AG04450 (cell line): ENCODE measurements at regions not wholly inside any gene's neighbourhood (a gene's known extent, or its start where the extent isn't known, plus 50 kb on each side); places are given as distances from the start of the nearest gene placed in this dataset.

Source experiments
- CTCF ChIA-PET: fragments of 300-600, 350-600 bp; formaldehyde crosslinking; extraction: SDS; loops from one replicate; lab custom pipeline; 2022; ENCODE audit warnings: antibody characterized with exemption, inconsistent platforms; lab: Charles Lee
- POLR2A ChIA-PET: fragments of 350-600 bp; formaldehyde crosslinking; extraction: SDS; loops from one replicate; lab custom pipeline; 2021; ENCODE audit warnings: antibody characterized with exemption, inconsistent platforms; lab: Yijun Ruan, JAX
- DNase-seq: peaks from one replicate; pipeline ENCODE4 v3.0.0-alpha.2; 2011; ENCODE audit warnings: low read depth, low spot score
- H3K27ac ChIP-seq: one replicate; pipeline ENCODE4 v1.5.1; 2012; ENCODE audit warnings: low read depth, low read length, control low read depth
- H3K27me3 ChIP-seq: one replicate; pipeline ENCODE4 v1.6.0; 2012; ENCODE audit warnings: low read length; ENCODE audit not compliant: control insufficient read depth, insufficient read depth
- H3K4me3 ChIP-seq: 2 replicates; pipeline ENCODE4 v1.5.1; 2011; ENCODE audit warnings: mild to moderate bottlenecking, low read depth, low read length, control low read depth
- H3K9me3 ChIP-seq: 2 replicates; pipeline ENCODE4 v1.5.1; 2012; ENCODE audit warnings: low read length; ENCODE audit not compliant: control insufficient read depth, insufficient read depth
- CTCF ChIP-seq: IDR thresholded peaks from 2 replicates; pipeline ENCODE4 v1.5.1; 2011; ENCODE audit warnings: low read depth, low read length, control low read depth, inconsistent platforms

GRCh38 chr5:36523926-36524325 is 82.5 kb upstream of the SLC1A3 start:
- H3K27me3 ChIP-seq = peaks cover 2% of the 10 kb centered on the region
- no peak for DNase-seq
- H3K4me3 ChIP-seq = no peak overlapping the region
- POLR2A ChIA-PET = no interaction called here
- TF ChIP-seq CTCF = no peak
- H3K27ac ChIP-seq = no peak overlapping the region
- no peaks in the 10 kb centered on the region for H3K9me3 ChIP-seq
- CTCF ChIA-PET = interaction anchor here (0.9 to 1.1 kb wide), 2 partner anchors 16 to 109 kb away, joined by 3 read pairs; no protein-coding TSS in a partner anchor

GRCh38 chr5:36526537-36526936 is 79.9 kb upstream of the SLC1A3 start:
- Histone ChIP-seq H3K27ac (no peak overlapping the region), H3K4me3 (no peak overlapping the region), H3K27me3 (peaks cover 4% of the 10 kb centered on the region), H3K9me3 (no peaks in the 10 kb centered on the region)
- CTCF ChIA-PET = no interaction called here
- POLR2A ChIA-PET = no interaction called here
- no peak for DNase-seq
- no peak for TF ChIP-seq CTCF

DNA sequence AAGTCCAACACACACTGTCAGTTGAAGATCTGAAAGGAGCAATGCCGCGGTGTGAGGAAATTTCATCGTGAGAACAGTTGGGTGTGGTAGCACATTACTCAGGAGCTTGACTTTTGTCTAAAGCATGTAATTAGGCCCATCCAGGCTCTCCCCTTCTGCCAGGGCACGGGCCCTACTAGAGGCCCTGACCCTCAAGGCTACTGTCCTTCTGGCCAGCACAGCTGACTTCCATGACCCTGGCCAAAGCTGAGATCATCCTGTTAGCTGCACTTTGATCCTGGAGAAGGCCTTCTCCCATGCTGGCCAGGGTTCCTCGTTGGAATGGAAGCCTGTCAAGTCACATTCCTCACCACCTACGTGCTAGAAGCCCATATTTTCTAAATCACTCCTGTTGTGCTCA is 77.8 kb upstream of the SLC1A3 start:
- H3K9me3 ChIP-seq = no peaks in the 10 kb centered on the region
- H3K4me3 ChIP-seq = no peak overlapping the region
- CTCF ChIA-PET = no interaction called here
- DNase-seq = no peak
- POLR2A ChIA-PET = no interaction called here
- H3K27me3 ChIP-seq = peaks cover 4% of the 10 kb centered on the region
- no peak for TF ChIP-seq CTCF
- H3K27ac ChIP-seq = no peak overlapping the region

DNA sequence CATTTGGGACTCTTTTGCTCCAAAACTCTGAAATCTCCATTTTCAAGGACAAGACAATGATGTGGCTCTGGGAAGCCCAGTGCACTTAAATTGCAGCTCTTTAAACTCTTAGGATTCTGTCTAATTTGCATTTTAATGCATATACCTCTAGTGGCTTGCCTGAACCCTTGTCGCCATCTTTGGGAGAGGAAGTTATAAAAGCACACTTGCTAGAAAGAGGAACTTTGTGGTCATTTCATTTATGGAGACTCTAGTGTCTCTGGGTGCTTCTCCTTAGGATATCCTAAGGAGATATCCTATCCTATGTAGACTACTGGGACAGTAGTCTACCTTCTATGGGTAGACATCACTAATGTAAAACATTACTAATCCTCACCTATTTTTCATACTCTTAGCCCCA is 77.3 kb upstream of the SLC1A3 start:
- ChIA-PET CTCF (no interaction called here), POLR2A (no interaction called here)
- no peak for DNase-seq
- Histone ChIP-seq H3K27ac (no peak overlapping the region), H3K9me3 (no peaks in the 10 kb centered on the region), H3K27me3 (peaks cover 4% of the 10 kb centered on the region), H3K4me3 (no peak overlapping the region)
- no peak for TF ChIP-seq CTCF

DNA sequence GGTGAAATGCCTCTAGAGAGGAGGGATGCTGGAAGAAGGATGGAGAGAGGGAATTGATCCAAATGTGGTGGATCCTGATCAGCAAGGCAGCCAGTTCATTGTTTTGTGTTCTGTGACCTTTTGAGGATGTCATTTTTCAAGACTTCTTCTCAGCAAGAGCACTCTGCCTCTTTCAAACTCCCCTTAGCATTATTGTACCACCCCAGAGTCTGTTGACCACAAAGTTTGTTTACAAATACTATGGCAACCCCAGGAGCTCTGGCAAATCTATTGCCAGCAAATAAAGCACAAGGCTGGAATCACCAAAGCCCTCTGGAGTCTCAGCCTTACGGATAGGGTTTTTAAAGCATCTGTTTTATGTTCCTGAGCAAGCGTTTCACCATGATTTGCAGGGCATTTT is 76.2 kb upstream of the SLC1A3 start:
- POLR2A ChIA-PET = no interaction called here

More for the DNA sequence above, 76.2 kb upstream of the SLC1A3 start:
- H3K27me3 ChIP-seq = peaks cover 4% of the 10 kb centered on the region
- H3K27ac ChIP-seq = no peak overlapping the region
- DNase-seq = no peak
- CTCF ChIA-PET = no interaction called here
- no peak for TF ChIP-seq CTCF
- no peak overlapping the region for H3K4me3 ChIP-seq
- no peaks in the 10 kb centered on the region for H3K9me3 ChIP-seq
